ENCODE measurements at regions not wholly inside any gene's neighbourhood (a gene's known extent, or its start where the extent isn't known, plus 50 kb on each side); places are given as distances from the start of the nearest gene placed in this dataset.

- no peak for DNase-seq (ENCODE audit: low spot score)
- in situ Hi-C loops (cut with MboI; ENCODE audit: low pct_unique_long_range_greater_than_20kb, low sequenced_read_pairs, unreplicated experiment): no loop called here
- no peak for TF ChIP-seq CTCF (IDR thresholded peaks at IDR 0.05; ENCODE audit: extremely low read depth, insufficient read depth, missing control alignments)
Measured at GRCh38 chr13:68125087-68125480, 894.9 kb upstream of the PCDH9 start.

GRCh38 chr13:68124437-68125086, 894.4 kb upstream of the PCDH9 start:
- no peak for DNase-seq (ENCODE audit: low spot score)
- no peak for TF ChIP-seq CTCF (IDR thresholded peaks at IDR 0.05; ENCODE audit: extremely low read depth, insufficient read depth, missing control alignments)
- in situ Hi-C loops (cut with MboI; ENCODE audit: low pct_unique_long_range_greater_than_20kb, low sequenced_read_pairs, unreplicated experiment): no loop called here

DNA sequence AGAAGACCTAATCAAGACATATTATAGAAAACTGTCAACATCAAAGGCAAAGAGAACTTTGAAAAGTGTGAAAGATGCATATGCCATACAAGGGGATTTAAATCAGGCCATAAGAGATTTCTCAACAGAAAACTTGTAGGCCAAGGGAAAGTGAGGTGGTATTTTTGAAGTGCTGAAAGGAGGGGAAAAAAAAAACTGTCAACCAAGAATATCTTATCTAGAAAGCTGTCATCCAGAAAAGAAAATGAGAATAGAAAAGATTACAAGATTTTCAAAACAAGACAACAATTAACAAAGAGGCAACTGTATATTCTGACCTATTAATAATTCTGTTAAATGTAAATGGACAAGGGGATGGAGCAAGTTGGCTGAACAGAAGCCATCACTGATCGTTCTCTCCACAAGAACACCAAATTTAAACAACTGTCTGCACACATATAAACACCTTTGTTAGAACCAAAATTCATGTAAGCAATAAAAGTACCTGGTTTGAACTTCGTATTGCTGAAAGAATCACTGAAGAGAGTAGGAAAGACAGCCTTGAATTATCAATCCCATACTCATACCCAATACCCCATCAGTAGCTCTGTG, 880.1 kb upstream of the PCDH9 start:
- in situ Hi-C loops (cut with MboI; ENCODE audit: low pct_unique_long_range_greater_than_20kb, low sequenced_read_pairs, unreplicated experiment): no loop called here
- TF ChIP-seq CTCF (IDR thresholded peaks at IDR 0.05; ENCODE audit: extremely low read depth, insufficient read depth, missing control alignments): no peak

DNA sequence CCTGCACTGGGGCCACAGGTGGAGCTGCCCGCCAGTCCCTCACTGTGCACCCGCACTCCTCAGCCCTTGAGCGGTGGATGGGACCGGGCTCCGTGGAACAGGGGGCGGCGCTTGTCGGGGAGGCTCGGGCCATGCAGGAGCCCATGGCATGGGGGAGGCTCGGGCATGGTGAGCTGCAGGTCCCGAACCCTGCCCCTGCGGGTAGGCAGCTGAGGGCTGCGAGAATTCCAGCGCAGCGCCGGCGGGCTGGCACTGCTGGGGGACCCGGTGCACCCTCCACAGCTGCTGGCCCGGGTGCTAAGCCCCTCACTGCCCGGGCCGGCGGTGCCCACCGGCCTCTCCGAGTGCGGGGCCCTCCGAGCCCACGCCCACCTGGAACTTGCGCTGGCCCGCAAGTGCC, 877.5 kb upstream of the PCDH9 start:
- DNase-seq (ENCODE audit: low spot score): no peak
- TF ChIP-seq CTCF (IDR thresholded peaks at IDR 0.05; ENCODE audit: extremely low read depth, insufficient read depth, missing control alignments): no peak
- in situ Hi-C loops (cut with MboI; ENCODE audit: low pct_unique_long_range_greater_than_20kb, low sequenced_read_pairs, unreplicated experiment): no loop called here

More for the DNA sequence above, 880.1 kb upstream of the PCDH9 start:
- no peak for DNase-seq (ENCODE audit: low spot score)

- TF ChIP-seq CTCF (IDR thresholded peaks at IDR 0.05; ENCODE audit: extremely low read depth, insufficient read depth, missing control alignments): no peak
- DNase-seq (ENCODE audit: low spot score): no peak
- in situ Hi-C loops (cut with MboI; ENCODE audit: low pct_unique_long_range_greater_than_20kb, low sequenced_read_pairs, unreplicated experiment): no loop called here
Measured at GRCh38 chr13:68099631-68100030, 869.5 kb upstream of the PCDH9 start.

- no peak for DNase-seq (ENCODE audit: low spot score)
- TF ChIP-seq CTCF (IDR thresholded peaks at IDR 0.05; ENCODE audit: extremely low read depth, insufficient read depth, missing control alignments): no peak
- in situ Hi-C loops (cut with MboI; ENCODE audit: low pct_unique_long_range_greater_than_20kb, low sequenced_read_pairs, unreplicated experiment): no loop called here
Measured at GRCh38 chr13:68081061-68081460, 850.9 kb upstream of the PCDH9 start.

Data from GM13977 (cell line).